ENCODE measurements at regions not wholly inside any gene's neighbourhood (a gene's known extent, or its start where the extent isn't known, plus 50 kb on each side); places are given as distances from the start of the nearest gene placed in this dataset.

GRCh38 chr6:139639507-139639906 lies 265.1 kb upstream of the CITED2 start:
- H3K27ac ChIP-seq (ENCODE audit: low read depth, low read length), result no peak overlapping the region
- TF ChIP-seq CTCF (IDR thresholded peaks at IDR 0.05; ENCODE audit: extremely low read depth, low read depth, low read length), result no peak
- no peaks in the 10 kb centered on the region for H3K27me3 ChIP-seq (ENCODE audit: insufficient read depth, low read length)
- H4K20me1 ChIP-seq (ENCODE audit: insufficient read depth, low read length), result no peaks in the 10 kb centered on the region
- no peak overlapping the region for H3K4me2 ChIP-seq (ENCODE audit: insufficient read depth, low read length)
- no peaks in the 10 kb centered on the region for H3K4me1 ChIP-seq (ENCODE audit: insufficient read depth, low read length)
- no peak for DNase-seq (ENCODE audit: insufficient read length, low spot score, missing footprints)
- no peak overlapping the region for H2AFZ ChIP-seq (ENCODE audit: low read length)
- no peaks in the 10 kb centered on the region for H3K79me2 ChIP-seq (ENCODE audit: insufficient read depth, low read length)
- H3K9me3 ChIP-seq (ENCODE audit: low read depth, low read length), result no peaks in the 10 kb centered on the region
- H3K4me3 ChIP-seq (ENCODE audit: insufficient read depth, low read length), result no peak overlapping the region
- no peaks in the 10 kb centered on the region for H3K36me3 ChIP-seq (ENCODE audit: insufficient read depth, low read length)

- TF ChIP-seq CTCF (IDR thresholded peaks at IDR 0.05; ENCODE audit: extremely low read depth, low read depth, low read length), result no peak
- Histone ChIP-seq H3K4me2 (ENCODE audit: insufficient read depth, low read length) (no peak overlapping the region), H3K4me1 (ENCODE audit: insufficient read depth, low read length) (no peaks in the 10 kb centered on the region), H3K27ac (ENCODE audit: low read depth, low read length) (no peak overlapping the region), H3K9me3 (ENCODE audit: low read depth, low read length) (no peaks in the 10 kb centered on the region), H3K27me3 (ENCODE audit: insufficient read depth, low read length) (no peaks in the 10 kb centered on the region), H3K4me3 (ENCODE audit: insufficient read depth, low read length) (no peak overlapping the region), H3K36me3 (ENCODE audit: insufficient read depth, low read length) (no peaks in the 10 kb centered on the region), H4K20me1 (ENCODE audit: insufficient read depth, low read length) (no peaks in the 10 kb centered on the region), H2AFZ (ENCODE audit: low read length) (no peak overlapping the region), H3K79me2 (ENCODE audit: insufficient read depth, low read length) (no peaks in the 10 kb centered on the region)
- no peak for DNase-seq (ENCODE audit: insufficient read length, low spot score, missing footprints)
These were observed 263.9 kb upstream of the CITED2 start for GRCh38 chr6:139638179-139638941.

GRCh38 chr6:139637766-139638165 lies 263.3 kb upstream of the CITED2 start:
- Histone ChIP-seq H3K4me1 (ENCODE audit: insufficient read depth, low read length) (no peaks in the 10 kb centered on the region), H3K4me3 (ENCODE audit: insufficient read depth, low read length) (no peak overlapping the region), H3K4me2 (ENCODE audit: insufficient read depth, low read length) (no peak overlapping the region), H3K27ac (ENCODE audit: low read depth, low read length) (no peak overlapping the region), H3K79me2 (ENCODE audit: insufficient read depth, low read length) (no peaks in the 10 kb centered on the region), H2AFZ (ENCODE audit: low read length) (no peak overlapping the region), H3K27me3 (ENCODE audit: insufficient read depth, low read length) (no peaks in the 10 kb centered on the region), H4K20me1 (ENCODE audit: insufficient read depth, low read length) (no peaks in the 10 kb centered on the region), H3K9me3 (ENCODE audit: low read depth, low read length) (no peaks in the 10 kb centered on the region), H3K36me3 (ENCODE audit: insufficient read depth, low read length) (no peaks in the 10 kb centered on the region)
- TF ChIP-seq CTCF (IDR thresholded peaks at IDR 0.05; ENCODE audit: extremely low read depth, low read depth, low read length), result no peak
- DNase-seq (ENCODE audit: insufficient read length, low spot score, missing footprints), result no peak

GRCh38 chr6:139636391-139636790 lies 261.9 kb upstream of the CITED2 start:
- Histone ChIP-seq H3K4me2 (ENCODE audit: insufficient read depth, low read length) (no peak overlapping the region), H2AFZ (ENCODE audit: low read length) (no peak overlapping the region), H4K20me1 (ENCODE audit: insufficient read depth, low read length) (no peaks in the 10 kb centered on the region), H3K9me3 (ENCODE audit: low read depth, low read length) (no peaks in the 10 kb centered on the region), H3K36me3 (ENCODE audit: insufficient read depth, low read length) (no peaks in the 10 kb centered on the region), H3K79me2 (ENCODE audit: insufficient read depth, low read length) (no peaks in the 10 kb centered on the region), H3K27me3 (ENCODE audit: insufficient read depth, low read length) (no peaks in the 10 kb centered on the region), H3K4me3 (ENCODE audit: insufficient read depth, low read length) (no peak overlapping the region), H3K4me1 (ENCODE audit: insufficient read depth, low read length) (no peaks in the 10 kb centered on the region), H3K27ac (ENCODE audit: low read depth, low read length) (no peak overlapping the region)
- DNase-seq (ENCODE audit: insufficient read length, low spot score, missing footprints), result no peak
- no peak for TF ChIP-seq CTCF (IDR thresholded peaks at IDR 0.05; ENCODE audit: extremely low read depth, low read depth, low read length)
